ENCODE measurements at regions not wholly inside any gene's neighbourhood (a gene's known extent, or its start where the extent isn't known, plus 50 kb on each side); places are given as distances from the start of the nearest gene placed in this dataset.

- H3K4me1 Mint-ChIP-seq (ENCODE audit: low read depth) = no peaks in the 10 kb centered on the region
- H3K9me3 Mint-ChIP-seq (ENCODE audit: low read depth) = no peaks in the 10 kb centered on the region
- peaks cover 1% of the 10 kb centered on the region for H3K27me3 Mint-ChIP-seq
Observed at GRCh38 chr1:14420686-14421085, 177.8 kb upstream of the KAZN start.

GRCh38 chr1:14421295-14421976 is 177.0 kb upstream of the KAZN start:
- Mint-ChIP-seq H3K4me1 (ENCODE audit: low read depth) (no peaks in the 10 kb centered on the region), H3K9me3 (ENCODE audit: low read depth) (no peaks in the 10 kb centered on the region), H3K4me3 (ENCODE audit: low read depth) (no peak overlapping the region), H3K36me3 (ENCODE audit: insufficient read depth) (no peaks in the 10 kb centered on the region), H3K27me3 (no peaks in the 10 kb centered on the region), H3K27ac (no peak overlapping the region)
- no peak for TF ChIP-seq CTCF (IDR thresholded peaks at IDR 0.05; ENCODE audit: unreplicated experiment)
- no peak for DNase-seq (ENCODE audit: low spot score, unreplicated experiment)

More at GRCh38 chr1:14420686-14421085, 177.8 kb upstream of the KAZN start:
- TF ChIP-seq CTCF (IDR thresholded peaks at IDR 0.05; ENCODE audit: unreplicated experiment) = no peak
- Mint-ChIP-seq H3K4me3 (ENCODE audit: low read depth) (no peak overlapping the region), H3K27ac (no peak overlapping the region), H3K36me3 (ENCODE audit: insufficient read depth) (no peaks in the 10 kb centered on the region)
- no peak for DNase-seq (ENCODE audit: low spot score, unreplicated experiment)

GRCh38 chr1:14421977-14422609 is 176.4 kb upstream of the KAZN start:
- DNase-seq (ENCODE audit: low spot score, unreplicated experiment) = no peak
- H3K27ac Mint-ChIP-seq = no peak overlapping the region
- H3K36me3 Mint-ChIP-seq (ENCODE audit: insufficient read depth) = no peaks in the 10 kb centered on the region
- H3K9me3 Mint-ChIP-seq (ENCODE audit: low read depth) = no peaks in the 10 kb centered on the region
- H3K4me1 Mint-ChIP-seq (ENCODE audit: low read depth) = no peaks in the 10 kb centered on the region
- H3K4me3 Mint-ChIP-seq (ENCODE audit: low read depth) = no peak overlapping the region
- no peaks in the 10 kb centered on the region for H3K27me3 Mint-ChIP-seq
- no peak for TF ChIP-seq CTCF (IDR thresholded peaks at IDR 0.05; ENCODE audit: unreplicated experiment)

GRCh38 chr1:14424325-14425002 is 174.0 kb upstream of the KAZN start:
- DNase-seq (ENCODE audit: low spot score, unreplicated experiment) = no peak
- H3K4me3 Mint-ChIP-seq (ENCODE audit: low read depth) = no peak overlapping the region
- H3K36me3 Mint-ChIP-seq (ENCODE audit: insufficient read depth) = no peaks in the 10 kb centered on the region
- no peak overlapping the region for H3K27ac Mint-ChIP-seq
- H3K9me3 Mint-ChIP-seq (ENCODE audit: low read depth) = no peaks in the 10 kb centered on the region
- no peak for TF ChIP-seq CTCF (IDR thresholded peaks at IDR 0.05; ENCODE audit: unreplicated experiment)
- no peaks in the 10 kb centered on the region for H3K4me1 Mint-ChIP-seq (ENCODE audit: low read depth)
- no peaks in the 10 kb centered on the region for H3K27me3 Mint-ChIP-seq

GRCh38 chr1:14426854-14427253 is 171.6 kb upstream of the KAZN start:
- H3K27me3 Mint-ChIP-seq = peaks cover 5% of the 10 kb centered on the region
- H3K9me3 Mint-ChIP-seq (ENCODE audit: low read depth) = no peaks in the 10 kb centered on the region
- no peak for TF ChIP-seq CTCF (IDR thresholded peaks at IDR 0.05; ENCODE audit: unreplicated experiment)
- no peak for DNase-seq (ENCODE audit: low spot score, unreplicated experiment)
- H3K27ac Mint-ChIP-seq = no peak overlapping the region
- H3K4me1 Mint-ChIP-seq (ENCODE audit: low read depth) = peaks cover 2% of the 10 kb centered on the region
- H3K36me3 Mint-ChIP-seq (ENCODE audit: insufficient read depth) = no peaks in the 10 kb centered on the region
- no peak overlapping the region for H3K4me3 Mint-ChIP-seq (ENCODE audit: low read depth)
